ENCODE measurements at regions not wholly inside any gene's neighbourhood (a gene's known extent, or its start where the extent isn't known, plus 50 kb on each side); places are given as distances from the start of the nearest gene placed in this dataset.
"Not testable (repeated sequence)": the region's sequence is repeated elsewhere in the genome, so short reads cannot be mapped to it uniquely, and the experiment has no call there.

DNA sequence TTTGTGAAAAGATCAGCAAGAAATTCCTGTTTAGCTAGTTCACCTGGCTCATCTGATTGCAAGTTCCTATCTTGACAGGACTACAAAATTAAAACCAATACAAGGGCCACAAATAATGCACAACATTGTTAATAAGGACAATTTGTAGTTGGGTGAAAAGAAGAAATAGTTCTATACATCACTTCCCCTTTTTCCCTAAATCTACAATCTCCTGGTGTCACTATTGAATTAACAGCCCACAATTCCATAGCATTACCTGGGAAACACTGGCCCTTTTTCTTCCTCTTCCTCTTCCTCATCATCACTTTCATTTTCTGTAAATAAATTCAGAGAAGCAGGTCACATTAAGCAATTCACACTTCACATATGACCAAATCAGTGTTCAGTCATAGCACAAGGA, 366.9 kb downstream of the FAM72C start:
- no peak overlapping the region for H3K27ac ChIP-seq
- no peak for DNase-seq
- no peaks in the 10 kb centered on the region for H3K4me1 ChIP-seq
- TF ChIP-seq, protein P1, sequence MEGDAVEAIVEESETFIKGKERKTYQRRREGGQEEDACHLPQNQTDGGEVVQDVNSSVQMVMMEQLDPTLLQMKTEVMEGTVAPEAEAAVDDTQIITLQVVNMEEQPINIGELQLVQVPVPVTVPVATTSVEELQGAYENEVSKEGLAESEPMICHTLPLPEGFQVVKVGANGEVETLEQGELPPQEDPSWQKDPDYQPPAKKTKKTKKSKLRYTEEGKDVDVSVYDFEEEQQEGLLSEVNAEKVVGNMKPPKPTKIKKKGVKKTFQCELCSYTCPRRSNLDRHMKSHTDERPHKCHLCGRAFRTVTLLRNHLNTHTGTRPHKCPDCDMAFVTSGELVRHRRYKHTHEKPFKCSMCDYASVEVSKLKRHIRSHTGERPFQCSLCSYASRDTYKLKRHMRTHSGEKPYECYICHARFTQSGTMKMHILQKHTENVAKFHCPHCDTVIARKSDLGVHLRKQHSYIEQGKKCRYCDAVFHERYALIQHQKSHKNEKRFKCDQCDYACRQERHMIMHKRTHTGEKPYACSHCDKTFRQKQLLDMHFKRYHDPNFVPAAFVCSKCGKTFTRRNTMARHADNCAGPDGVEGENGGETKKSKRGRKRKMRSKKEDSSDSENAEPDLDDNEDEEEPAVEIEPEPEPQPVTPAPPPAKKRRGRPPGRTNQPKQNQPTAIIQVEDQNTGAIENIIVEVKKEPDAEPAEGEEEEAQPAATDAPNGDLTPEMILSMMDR (IDR thresholded peaks at IDR 0.05) = no peak
- no peak for TF ChIP-seq POLR2A (IDR thresholded peaks at IDR 0.05)
- H3K9me3 ChIP-seq = no peaks in the 10 kb centered on the region
- no peaks in the 10 kb centered on the region for H3K27me3 ChIP-seq
- no peak overlapping the region for H3K4me3 ChIP-seq
- intact Hi-C loops (cut with DNase I) = no loop called here
- H3K36me3 ChIP-seq = no peaks in the 10 kb centered on the region

DNA sequence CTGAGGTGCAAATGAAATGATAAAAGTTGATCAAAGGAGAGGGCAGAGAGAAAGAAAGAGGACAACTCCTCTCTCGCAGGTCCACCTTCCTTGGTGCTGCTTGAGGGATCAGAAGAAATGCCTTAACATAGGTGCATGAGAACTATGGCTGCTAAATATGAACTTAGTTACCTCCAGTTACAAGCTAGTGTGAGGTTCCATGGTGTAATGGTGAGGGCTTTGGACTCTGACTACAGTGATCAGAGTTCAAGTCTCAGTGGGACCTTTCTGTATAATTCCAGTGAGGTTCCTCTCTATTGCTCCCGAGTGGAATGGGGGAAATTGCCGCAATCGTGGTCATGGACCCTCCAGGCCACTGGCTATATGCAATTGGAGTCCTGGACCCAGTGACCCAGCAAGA, 387.3 kb downstream of the FAM72C start:
- Histone ChIP-seq H3K4me1 (no peaks in the 10 kb centered on the region), H3K9me3 (no peaks in the 10 kb centered on the region), H3K27me3 (no peaks in the 10 kb centered on the region), H3K4me3 (no peak overlapping the region), H3K36me3 (no peaks in the 10 kb centered on the region), H3K27ac (no peak overlapping the region)
- DNase-seq = no peak
- WGBS, 2 donors = 53 to 71% methylated on average over 4 of the region's 4 CpGs
- intact Hi-C loops (cut with DNase I) = no loop called here
- TF ChIP-seq, protein P1 (IDR thresholded peaks at IDR 0.05) = no peak
- no peak for TF ChIP-seq POLR2A (IDR thresholded peaks at IDR 0.05)

DNA sequence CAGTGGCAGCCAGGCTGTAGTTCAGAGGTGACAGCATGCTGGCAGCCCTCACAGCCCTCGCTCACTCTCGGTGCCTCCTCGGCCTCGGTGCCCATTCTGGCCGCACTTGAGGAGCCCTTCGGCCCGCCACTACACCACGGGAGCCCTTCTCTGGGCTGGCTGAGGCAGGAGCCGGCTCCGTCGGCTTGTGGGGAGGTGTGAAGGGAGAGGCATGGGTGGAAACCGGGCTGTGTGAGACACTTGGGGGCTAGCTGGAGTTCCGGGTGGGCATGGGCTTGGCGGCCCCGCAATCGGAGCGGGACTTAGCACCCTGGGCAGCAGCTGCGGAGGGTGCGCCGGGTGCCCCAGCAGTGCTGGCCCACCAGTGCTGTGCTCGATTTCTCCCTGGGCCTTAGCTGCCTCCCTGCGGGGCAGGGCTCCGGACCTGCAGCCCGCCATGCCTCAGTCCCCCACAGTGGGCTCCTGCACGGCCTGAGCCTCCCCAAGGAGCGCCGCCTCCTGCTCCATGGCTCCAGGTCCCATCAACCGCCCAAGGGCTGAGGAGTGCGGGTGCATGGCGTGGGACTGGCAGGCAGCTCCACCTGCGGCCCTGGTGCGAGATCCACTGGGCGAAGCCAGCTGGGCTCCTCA, 396.8 kb downstream of the FAM72C start:
- Histone ChIP-seq H3K9me3 (no peaks in the 10 kb centered on the region), H3K4me3 (no peak overlapping the region), H3K27ac (no peak overlapping the region), H3K4me1 (no peaks in the 10 kb centered on the region), H3K27me3 (no peaks in the 10 kb centered on the region), H3K36me3 (no peaks in the 10 kb centered on the region)
- TF ChIP-seq, protein P1 (IDR thresholded peaks at IDR 0.05) = no peak
- no peak for TF ChIP-seq POLR2A (IDR thresholded peaks at IDR 0.05)
- no peak for DNase-seq
- intact Hi-C loops (cut with DNase I) = no loop called here
- 80 to 95% methylated on average over 1 to 4 of the region's 33 CpGs for WGBS, 2 donors

DNA sequence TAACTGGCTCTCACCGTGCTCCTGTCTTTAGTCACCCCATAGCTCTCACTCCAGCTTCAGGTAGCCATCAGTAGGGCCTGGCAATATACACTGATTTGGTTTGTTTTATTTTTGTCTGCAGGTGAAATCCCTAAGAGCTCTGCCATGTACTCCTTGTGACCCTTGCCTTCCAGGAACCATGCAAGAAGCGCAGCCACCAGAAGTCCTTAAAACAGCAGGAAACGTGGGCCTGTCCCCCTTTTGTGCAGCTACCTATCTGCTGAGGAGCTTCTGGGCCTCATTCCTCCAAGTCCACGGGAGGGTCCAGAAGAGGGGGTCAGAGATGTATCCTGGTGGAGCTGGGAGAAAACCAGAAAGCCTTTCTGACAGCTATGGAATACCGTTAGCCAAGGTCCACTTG, 399.1 kb downstream of the FAM72C start:
- H3K4me3 ChIP-seq; H3K4me1 ChIP-seq; H3K36me3 ChIP-seq; H3K27ac ChIP-seq; H3K9me3 ChIP-seq; intact Hi-C loops (cut with DNase I); H3K27me3 ChIP-seq; DNase-seq: not testable (repeated sequence)
- 56 to 65% methylated on average over 4 of the region's 5 CpGs for WGBS, 2 donors

DNA sequence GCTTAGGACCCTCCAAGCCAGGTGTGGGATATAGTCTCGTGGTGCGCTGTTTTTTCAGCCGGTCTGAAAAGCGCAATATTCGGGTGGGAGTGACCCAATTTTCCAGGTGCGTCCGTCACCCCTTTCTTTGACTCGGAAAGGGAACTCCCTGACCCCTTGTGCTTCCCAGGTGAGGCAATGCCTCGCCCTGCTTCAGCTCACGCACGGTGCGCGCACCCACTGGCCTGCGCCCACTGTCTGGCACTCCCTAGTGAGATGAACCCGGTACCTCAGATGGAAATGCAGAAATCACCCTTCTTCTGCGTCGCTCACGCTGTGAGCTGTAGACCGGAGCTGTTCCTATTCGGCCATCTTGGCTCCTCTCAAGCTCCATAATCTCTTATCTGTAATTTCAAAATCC, 408.0 kb downstream of the FAM72C start:
- H3K9me3 ChIP-seq; H3K27me3 ChIP-seq; intact Hi-C loops (cut with DNase I); H3K4me3 ChIP-seq; H3K4me1 ChIP-seq; H3K36me3 ChIP-seq; DNase-seq; H3K27ac ChIP-seq: not testable (repeated sequence)
- 74% methylated on average over 11 to 19 of the region's 20 CpGs for WGBS, 2 donors

DNA sequence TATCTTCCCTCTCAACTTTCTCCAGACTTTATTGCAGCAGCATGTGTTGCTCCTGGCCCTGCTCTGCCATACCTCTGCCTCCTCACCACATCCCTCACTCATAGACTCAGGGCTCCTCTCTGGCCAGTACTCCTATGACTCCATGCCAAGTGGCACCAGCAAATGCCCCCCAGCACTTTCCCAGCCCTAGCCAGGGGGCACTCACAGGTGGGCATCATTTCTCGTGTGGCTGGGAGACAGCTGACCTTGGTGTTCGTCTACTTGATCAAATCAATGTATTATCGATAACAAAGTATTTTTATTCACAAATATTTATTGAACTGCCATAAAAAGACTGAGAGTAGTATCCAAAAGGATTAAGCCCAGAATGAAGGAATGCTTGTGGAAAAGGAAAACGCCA, 418.2 kb downstream of the FAM72C start:
- Histone ChIP-seq H3K36me3 (no peaks in the 10 kb centered on the region), H3K27ac (no peak overlapping the region), H3K4me1 (no peaks in the 10 kb centered on the region), H3K27me3 (no peaks in the 10 kb centered on the region), H3K9me3 (no peaks in the 10 kb centered on the region), H3K4me3 (no peak overlapping the region)
- no peak for DNase-seq
- no peak for TF ChIP-seq POLR2A (IDR thresholded peaks at IDR 0.05)
- TF ChIP-seq, protein P1 (IDR thresholded peaks at IDR 0.05) = no peak
- intact Hi-C loops (cut with DNase I) = no loop called here
- 71% methylated on average over 4 of the region's 4 CpGs for WGBS, 2 donors

DNA sequence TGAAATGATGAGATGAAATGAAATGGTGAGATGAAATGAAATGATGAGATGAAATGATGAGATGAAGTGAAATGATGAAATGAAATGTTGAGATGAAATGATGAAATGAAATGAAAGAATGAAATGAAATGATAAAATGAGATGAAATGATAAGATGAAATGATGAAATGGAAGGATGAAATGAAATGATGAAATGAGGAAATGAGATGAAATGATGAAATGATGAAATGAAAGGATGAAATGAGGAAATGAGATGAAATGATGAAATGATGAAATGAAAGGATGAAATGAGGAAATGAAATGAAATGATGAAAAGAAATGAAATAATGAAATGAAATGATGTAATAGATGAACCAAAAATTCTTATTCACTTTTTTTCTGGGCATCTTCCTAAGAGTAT, 467.1 kb downstream of the FAM72C start:
- H3K27me3 ChIP-seq; H3K4me3 ChIP-seq; H3K4me1 ChIP-seq; intact Hi-C loops (cut with DNase I); H3K27ac ChIP-seq; DNase-seq; H3K9me3 ChIP-seq; H3K36me3 ChIP-seq: not testable (repeated sequence)

DNA sequence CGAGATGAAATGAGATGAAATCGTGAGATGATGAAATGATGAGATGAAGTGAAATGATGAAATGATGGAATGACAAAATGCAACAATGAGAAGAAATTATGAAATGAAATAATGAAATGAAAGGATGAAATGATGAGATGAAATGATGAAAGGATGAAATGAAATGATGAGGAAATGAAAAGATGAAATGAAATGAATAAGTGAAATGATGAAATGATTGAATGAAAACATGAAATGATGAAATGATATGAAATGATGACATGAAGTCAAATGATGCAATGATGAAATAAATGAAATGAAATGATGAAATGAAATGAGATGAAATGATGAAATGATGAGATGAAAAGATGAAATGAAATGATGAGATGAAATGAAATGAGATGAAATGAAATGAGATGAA, 467.7 kb downstream of the FAM72C start:
- intact Hi-C loops (cut with DNase I); H3K27ac ChIP-seq; H3K4me1 ChIP-seq; H3K27me3 ChIP-seq; DNase-seq; H3K36me3 ChIP-seq; H3K9me3 ChIP-seq; H3K4me3 ChIP-seq: not testable (repeated sequence)
- WGBS, 2 donors = no CpG with 5 or more reads among the region's 2 CpGs

DNA sequence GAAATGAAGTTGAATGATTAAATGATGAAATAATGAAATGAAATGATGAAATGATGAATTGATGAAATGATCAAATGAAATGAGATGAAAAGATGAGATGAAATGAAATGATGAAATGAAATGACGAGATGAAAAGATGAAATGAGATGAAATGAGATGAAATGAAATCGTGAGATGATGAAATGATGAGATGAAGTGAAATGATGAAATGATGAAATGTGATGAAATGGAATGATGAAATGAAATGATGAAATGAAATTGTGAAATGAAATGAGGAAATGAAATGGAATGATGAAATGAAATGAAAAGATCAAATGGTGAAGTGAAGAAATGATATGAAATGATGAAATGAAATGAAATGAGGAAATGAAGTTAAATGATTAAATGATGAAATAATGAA, 468.7 kb downstream of the FAM72C start:
- H3K4me1 ChIP-seq; H3K9me3 ChIP-seq; H3K4me3 ChIP-seq; H3K36me3 ChIP-seq; intact Hi-C loops (cut with DNase I); DNase-seq; H3K27ac ChIP-seq; H3K27me3 ChIP-seq: not testable (repeated sequence)
- WGBS, 2 donors = 59 to 80% methylated on average over 2 of the region's 2 CpGs

DNA sequence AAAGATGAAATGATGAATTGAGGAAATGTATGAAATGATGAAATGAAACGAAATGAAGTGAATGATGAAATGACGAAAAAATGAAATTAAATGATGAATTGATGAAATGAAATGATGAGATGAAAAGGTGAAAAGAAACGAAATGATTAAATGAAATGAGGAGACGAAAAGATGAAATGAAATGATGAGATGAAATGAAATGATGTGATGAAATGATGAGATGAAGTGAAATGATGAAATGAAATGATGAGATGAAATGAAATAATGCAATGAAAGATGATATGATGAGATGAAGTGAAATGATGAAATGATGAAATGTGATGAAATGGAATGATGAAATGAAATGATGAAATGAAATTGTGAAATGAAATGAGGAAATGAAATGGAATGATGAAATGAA, 469.7 kb downstream of the FAM72C start:
- H3K27ac ChIP-seq; intact Hi-C loops (cut with DNase I); H3K36me3 ChIP-seq; H3K4me3 ChIP-seq; H3K9me3 ChIP-seq; DNase-seq: not testable (repeated sequence)
- peaks cover 0 to 13% (median 0%) of the 10 kb centered on the region in 3 donors for H3K4me1 ChIP-seq
- WGBS, 2 donors = 39 to 76% methylated on average over 3 to 4 of the region's 4 CpGs
- peaks cover 0 to 18% (median 0%) of the 10 kb centered on the region in 4 donors for H3K27me3 ChIP-seq
